GM12891 (cell line): ENCODE measurements at regions not wholly inside any gene's neighbourhood (a gene's known extent, or its start where the extent isn't known, plus 50 kb on each side); places are given as distances from the start of the nearest gene placed in this dataset.

Source experiments
- POLR2A ChIP-seq: IDR thresholded peaks from 2 replicates; pipeline ENCODE4 v1.6.1; 2011; ENCODE audit warnings: low read depth, low read length, control low read depth
- TAF1 ChIP-seq: IDR thresholded peaks from 2 replicates; pipeline ENCODE4 v1.6.1; 2011; ENCODE audit warnings: low read depth, low read length, control low read depth

GRCh38 chr22:27676545-27677213 is 124.9 kb downstream of the MN1 start:
- no peak for TF ChIP-seq POLR2A
- TF ChIP-seq TAF1: no peak
